K562 (cell line): ENCODE measurements at regions not wholly inside any gene's neighbourhood (a gene's known extent, or its start where the extent isn't known, plus 50 kb on each side); places are given as distances from the start of the nearest gene placed in this dataset.

Experiments used
- ATAC-seq: fragments of 200-7000 bp; cut with Tn5 transposase; 3 replicates; pipeline ENCODE4 v1.9.1; 2020; ENCODE audit warnings: moderate library complexity
- BruUV-seq: library from RNA; stranded (reverse); fragments of 400-500 nt; replicated peaks from 2 replicates; lab custom pipeline; 2021; lab: Mats Ljungman, UMichigan
- CTCF ChIA-PET: fragments of 300-600 bp; formaldehyde crosslinking; extraction: SDS; loops from one replicate; lab custom pipeline; 2021; ENCODE audit warnings: low intra/inter-chr PET ratio; lab: Yijun Ruan, JAX
- POLR2A ChIA-PET: fragments of 300-600, 350-650 bp; sonication (Branson Sonifier 250); formaldehyde crosslinking; extraction: SDS; loops from one replicate; lab custom pipeline; 2021; ENCODE audit warnings: antibody characterized with exemption, inconsistent platforms; lab: Yijun Ruan, JAX
- DNase-seq, 4 experiments: peaks; one replicate each; pipeline versions ENCODE4 v3.0.0 to v3.0.0-alpha.2; 2011 to 2018; ENCODE audit warnings: low spot score in 3 of 4, mixed read lengths in 3 of 4; ENCODE audit errors: extremely low read depth in 1 of 4
- FAIRE-seq: peaks from 2 replicates; lab custom pipeline; 2011; peaks lifted over from hg19 to GRCh38; lab: Jason Lieb, UNC
- H2AFZ ChIP-seq: 2 replicates; pipeline ENCODE4 v1.6.0; 2011; ENCODE audit warnings: low read depth, low read length, control low read depth, inconsistent platforms
- H3K27ac ChIP-seq: fragments of 200-600 bp; 3 replicates; pipeline ENCODE4 v1.8.0; 2011; ENCODE audit warnings: low read depth, mild to moderate bottlenecking, control low read depth, inconsistent platforms, low read length, moderate library complexity, mixed read lengths; ENCODE audit errors: extremely low read depth
- H3K27me3 ChIP-seq, 2 experiments: fragments of 300-600 bp in 1 of 2; 2 replicates in 1 of 2; 3 replicates in 1 of 2; pipeline versions ENCODE4 v1.6.0 to v1.8.0; 2011; ENCODE audit warnings: inconsistent platforms in 2 of 2, low read length in 2 of 2, mild to moderate bottlenecking in 1 of 2, mixed read lengths in 1 of 2, moderate library complexity in 1 of 2; ENCODE audit not compliant: control insufficient read depth in 2 of 2, insufficient read depth in 2 of 2
- H3K36me3 ChIP-seq: fragments of 300-600 bp; 3 replicates; pipeline ENCODE4 v1.8.0; 2011; ENCODE audit warnings: mild to moderate bottlenecking, low read length, inconsistent platforms; ENCODE audit not compliant: control insufficient read depth, insufficient read depth
- H3K4me1 ChIP-seq, 2 experiments: fragments of 200-600 bp in 1 of 2; replicated peaks in 1 of 2; 2 replicates in 1 of 2; 3 replicates in 1 of 2; pipeline versions ENCODE4 v1.5.1 to v1.8.0; 2011; ENCODE audit warnings: inconsistent platforms in 2 of 2, low read length in 2 of 2, mild to moderate bottlenecking in 1 of 2, mixed read lengths in 1 of 2, moderate library complexity in 1 of 2; ENCODE audit not compliant: control insufficient read depth in 2 of 2, insufficient read depth in 2 of 2
- H3K4me2 ChIP-seq: 2 replicates; pipeline ENCODE4 v1.6.1; 2011; ENCODE audit warnings: low read length, control low read depth, inconsistent platforms, mixed read lengths; ENCODE audit not compliant: insufficient read depth
- H3K4me3 ChIP-seq: fragments of 200-600 bp; sonication (generic), shearing (Covaris generic); 2 replicates; pipeline ENCODE4 v1.5.1; 2016; ENCODE audit warnings: control low read depth, inconsistent platforms
- H3K79me2 ChIP-seq: fragments of 200-600 bp; 3 replicates; pipeline ENCODE4 v1.8.0; 2011; ENCODE audit warnings: low read length, inconsistent platforms; ENCODE audit not compliant: control insufficient read depth, insufficient read depth
- H3K9ac ChIP-seq, 2 experiments: 2 replicates each; pipeline versions ENCODE4 v1.6.0 to v1.6.1; 2011; ENCODE audit warnings: low read depth in 2 of 2, low read length in 2 of 2, control low read depth in 1 of 2, inconsistent platforms in 1 of 2, mild to moderate bottlenecking in 1 of 2, mixed read lengths in 1 of 2; ENCODE audit not compliant: insufficient read depth in 1 of 2
- H3K9me1 ChIP-seq: one replicate; pipeline ENCODE4 v1.6.0; 2011; ENCODE audit warnings: inconsistent platforms, mild to moderate bottlenecking, low read length, moderate library complexity; ENCODE audit not compliant: control insufficient read depth, insufficient read depth
- H3K9me3 ChIP-seq: replicated peaks from 2 replicates; pipeline ENCODE4 v1.5.1; 2011; ENCODE audit warnings: low read depth, low read length, inconsistent platforms; ENCODE audit not compliant: control insufficient read depth, insufficient read depth
- H4K20me1 ChIP-seq: replicated peaks from 2 replicates; pipeline ENCODE4 v1.6.1; 2011; ENCODE audit warnings: low read length, inconsistent platforms, mixed read lengths; ENCODE audit not compliant: control insufficient read depth, insufficient read depth
- GATAD2B ChIP-seq: fragments of 450-650 bp; IDR thresholded peaks from 2 replicates; pipeline ENCODE4 v1.6.1; 2017; ENCODE audit warnings: mild to moderate bottlenecking, borderline replicate concordance
- MXI1 ChIP-seq: IDR thresholded peaks from 2 replicates; pipeline ENCODE4 v1.6.1; 2011; ENCODE audit warnings: low read depth, mild to moderate bottlenecking, improper control_type of control experiment, low read length
- RBM17 ChIP-seq: fragments of 200-400 bp; formaldehyde crosslinking; IDR thresholded peaks from 2 replicates; pipeline ENCODE4 v1.6.1; 2017; ENCODE audit warnings: low read depth, mild to moderate bottlenecking, low read length, borderline replicate concordance
- SETDB1 ChIP-seq: IDR thresholded peaks from one replicate; pipeline ENCODE4 v1.6.1; 2012; ENCODE audit warnings: low read length, control low read depth, inconsistent platforms
- SRSF7 ChIP-seq: fragments of 200-400 bp; formaldehyde crosslinking; optimal IDR thresholded peaks from 2 replicates; pipeline ENCODE3; 2017; ENCODE audit warnings: mild to moderate bottlenecking, low read depth, low read length
- XRCC4 ChIP-seq: IDR thresholded peaks from one replicate; pipeline ENCODE4 v1.6.1; 2011; ENCODE audit not compliant: insufficient read depth, insufficient read length; ENCODE audit errors: extremely low read depth
- ZFP36 ChIP-seq: fragments of 150-350 bp; IDR thresholded peaks from 2 replicates; pipeline ENCODE4 v1.6.1; 2018; ENCODE audit warnings: low read length, low read depth; ENCODE audit not compliant: partially characterized antibody
- ZNF134 ChIP-seq: fragments of 250-450 bp; sonication (Bioruptor Pico); conservative IDR thresholded peaks from 2 replicates; pipeline ENCODE4 v1.4.0; 2020
- ZNF324 ChIP-seq: fragments of 250-450 bp; sonication (Bioruptor Pico); IDR thresholded peaks from 2 replicates; pipeline ENCODE4 v1.4.0; 2020; ENCODE audit warnings: mild to moderate bottlenecking
- WGBS: fragments of 100-300 bp; shearing (Covaris generic); methylation state at CpG from one replicate; pipeline ENCODE4 v1.1.6; 2016; ENCODE audit warnings: low coverage, mixed read lengths; ENCODE audit not compliant: insufficient coverage; ENCODE audit errors: missing lambda C conversion rate; 5-methylcytosine and 5-hydroxymethylcytosine counted together
- in situ Hi-C: fragments of 300-500 bp; cut with MboI; formaldehyde crosslinking; loops from 4 replicates; pipeline ENCODE4 v1.15.0; 2018; ENCODE audit warnings: inconsistent platforms, mixed read lengths
- intact Hi-C: fragments of 100-400 bp; cut with micrococcal nuclease; formaldehyde crosslinking; loops from 2 replicates; pipeline ENCODE4 v1.14.2; 2022
- TF ChIP-seq, protein P1 (sequence below), 2 experiments: fragments of 450-650 bp in 1 of 2; sonication (generic) in 1 of 2; formaldehyde crosslinking in 1 of 2; IDR thresholded peaks in 1 of 2; conservative IDR thresholded peaks in 1 of 2; 2 replicates each; pipeline versions ENCODE4 v1.6.1 to v1.8.1; 2016 to 2023; ENCODE audit warnings: mild to moderate bottlenecking in 2 of 2, moderate library complexity in 2 of 2, inconsistent platforms in 1 of 2, missing genetic modification reagents in 1 of 2
- TF ChIP-seq, protein P2 (sequence below): fragments of 250-450 bp; sonication (Bioruptor Pico); IDR thresholded peaks from 2 replicates; pipeline ENCODE4 v1.8.0; 2022; ENCODE audit warnings: inconsistent platforms
- TF ChIP-seq, protein P3 (sequence below), 2 experiments: IDR thresholded peaks in 1 of 2; conservative IDR thresholded peaks in 1 of 2; 2 replicates each; pipeline ENCODE4 v1.6.1; 2016; ENCODE audit warnings: low read depth in 2 of 2, mild to moderate bottlenecking in 1 of 2, missing compliant biosample characterization in 1 of 2, missing genetic modification characterization in 1 of 2, moderate library complexity in 1 of 2

DNA sequence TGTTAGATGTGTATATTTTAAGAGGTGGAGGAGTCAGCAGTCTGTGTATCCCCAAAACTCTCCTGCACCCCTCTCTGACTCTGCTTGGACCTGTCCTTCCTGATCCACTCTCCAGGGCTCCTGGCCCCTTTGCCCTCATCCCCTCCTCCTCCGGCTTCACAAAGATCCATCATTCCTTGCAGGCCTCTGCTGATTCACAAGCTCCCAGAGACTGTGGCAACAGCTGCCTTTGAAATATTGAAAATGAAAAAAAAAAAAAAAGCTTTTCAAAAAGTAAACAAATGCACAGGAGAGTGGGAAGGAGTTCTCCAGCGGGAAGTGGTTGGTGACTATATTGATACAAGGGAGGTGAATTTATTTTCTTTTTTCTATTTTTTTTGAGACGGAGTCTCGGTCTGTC is 330.2 kb upstream of the SULF2 start (continued):
- no peak for TF ChIP-seq RBM17
- no peak for TF ChIP-seq SRSF7
- no peak for TF ChIP-seq XRCC4

DNA sequence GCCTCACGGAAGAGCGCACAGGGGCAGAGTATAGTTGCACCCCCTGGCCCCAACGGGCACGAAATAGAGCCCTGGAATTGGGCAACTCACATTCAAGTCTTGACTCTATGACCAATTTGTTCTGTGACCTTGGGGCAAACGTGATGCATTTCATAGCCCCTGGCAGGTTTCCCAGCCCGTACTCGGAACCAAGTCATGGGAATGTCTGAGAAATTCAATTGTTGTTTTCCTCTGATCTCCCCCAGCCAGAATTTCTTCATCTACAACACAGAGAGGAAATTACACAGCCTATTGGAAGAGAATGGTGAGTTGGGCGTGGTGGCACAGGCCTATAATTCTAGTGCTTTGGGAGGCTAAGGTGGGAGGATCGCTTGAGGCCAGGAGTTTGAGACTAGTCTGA is 322.3 kb upstream of the SULF2 start:
- no peaks in the 10 kb centered on the region for H3K27me3 ChIP-seq
- peaks cover 4% of the 10 kb centered on the region for H3K9me1 ChIP-seq
- in situ Hi-C loops (no loop called here), intact Hi-C loops (no loop called here)
- WGBS = 2% methylated on average over 9 of the region's 9 CpGs
- no peaks in the 10 kb centered on the region for H3K9me3 ChIP-seq
- H3K36me3 ChIP-seq = no peaks in the 10 kb centered on the region
- no peak for ATAC-seq
- no peak overlapping the region for H3K4me3 ChIP-seq
- ChIA-PET CTCF (no interaction called here), POLR2A (interaction anchor here (1.2 kb wide), 1 partner anchor 19 kb away, joined by 3 read pairs; no protein-coding TSS in a partner anchor)
- H3K9ac ChIP-seq = no peak overlapping the region
- no peak overlapping the region for H2AFZ ChIP-seq
- no peaks in the 10 kb centered on the region; a peak in 1 of 5 replicates for H3K4me1 ChIP-seq
- BruUV-seq = no TSS peak
- no peak overlapping the region for H3K4me2 ChIP-seq
- DNase-seq = no peak
- no peaks in the 10 kb centered on the region; the same call in 1 of the 2 replicates for H4K20me1 ChIP-seq
- H3K79me2 ChIP-seq = no peaks in the 10 kb centered on the region
- FAIRE-seq = no peak
- H3K27ac ChIP-seq = no peak overlapping the region
- TF ChIP-seq, protein P1, sequence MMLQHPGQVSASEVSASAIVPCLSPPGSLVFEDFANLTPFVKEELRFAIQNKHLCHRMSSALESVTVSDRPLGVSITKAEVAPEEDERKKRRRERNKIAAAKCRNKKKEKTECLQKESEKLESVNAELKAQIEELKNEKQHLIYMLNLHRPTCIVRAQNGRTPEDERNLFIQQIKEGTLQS (IDR thresholded peaks at IDR 0.05) = no peak
- TF ChIP-seq, protein P1 (CRISPR knock-in tag; conservative IDR thresholded peaks at IDR 0.05) = no peak
- TF ChIP-seq, protein P2, sequence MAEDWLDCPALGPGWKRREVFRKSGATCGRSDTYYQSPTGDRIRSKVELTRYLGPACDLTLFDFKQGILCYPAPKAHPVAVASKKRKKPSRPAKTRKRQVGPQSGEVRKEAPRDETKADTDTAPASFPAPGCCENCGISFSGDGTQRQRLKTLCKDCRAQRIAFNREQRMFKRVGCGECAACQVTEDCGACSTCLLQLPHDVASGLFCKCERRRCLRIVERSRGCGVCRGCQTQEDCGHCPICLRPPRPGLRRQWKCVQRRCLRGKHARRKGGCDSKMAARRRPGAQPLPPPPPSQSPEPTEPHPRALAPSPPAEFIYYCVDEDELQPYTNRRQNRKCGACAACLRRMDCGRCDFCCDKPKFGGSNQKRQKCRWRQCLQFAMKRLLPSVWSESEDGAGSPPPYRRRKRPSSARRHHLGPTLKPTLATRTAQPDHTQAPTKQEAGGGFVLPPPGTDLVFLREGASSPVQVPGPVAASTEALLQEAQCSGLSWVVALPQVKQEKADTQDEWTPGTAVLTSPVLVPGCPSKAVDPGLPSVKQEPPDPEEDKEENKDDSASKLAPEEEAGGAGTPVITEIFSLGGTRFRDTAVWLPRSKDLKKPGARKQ (CRISPR knock-in tag) = no peak
- TF ChIP-seq ZNF134 (no peak), ZFP36 (no peak), MXI1 (no peak), GATAD2B (no peak), SETDB1 (no peak), ZNF324 (no peak)
- TF ChIP-seq, protein P3, sequence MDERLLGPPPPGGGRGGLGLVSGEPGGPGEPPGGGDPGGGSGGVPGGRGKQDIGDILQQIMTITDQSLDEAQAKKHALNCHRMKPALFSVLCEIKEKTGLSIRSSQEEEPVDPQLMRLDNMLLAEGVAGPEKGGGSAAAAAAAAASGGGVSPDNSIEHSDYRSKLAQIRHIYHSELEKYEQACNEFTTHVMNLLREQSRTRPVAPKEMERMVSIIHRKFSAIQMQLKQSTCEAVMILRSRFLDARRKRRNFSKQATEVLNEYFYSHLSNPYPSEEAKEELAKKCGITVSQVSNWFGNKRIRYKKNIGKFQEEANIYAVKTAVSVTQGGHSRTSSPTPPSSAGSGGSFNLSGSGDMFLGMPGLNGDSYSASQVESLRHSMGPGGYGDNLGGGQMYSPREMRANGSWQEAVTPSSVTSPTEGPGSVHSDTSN (CRISPR knock-in tag; IDR thresholded peaks at IDR 0.05; ENCODE audit: low read depth) = no peak
- TF ChIP-seq, protein P3 (tag; conservative IDR thresholded peaks at IDR 0.05; ENCODE audit: low read depth) = no peak
